VCaP (cell line): ENCODE measurements at regions not wholly inside any gene's neighbourhood (a gene's known extent, or its start where the extent isn't known, plus 50 kb on each side); places are given as distances from the start of the nearest gene placed in this dataset.

Experiments used
- H3K27ac ChIP-seq: fragments of 450-650 bp; 2 replicates; pipeline ENCODE4 v1.5.1; 2017
- TF ChIP-seq, protein P1 (sequence below): fragments of 450-650 bp; conservative IDR thresholded peaks from 2 replicates; pipeline ENCODE4 v1.5.1; 2017; ENCODE audit warnings: mild to moderate bottlenecking, moderate library complexity

DNA sequence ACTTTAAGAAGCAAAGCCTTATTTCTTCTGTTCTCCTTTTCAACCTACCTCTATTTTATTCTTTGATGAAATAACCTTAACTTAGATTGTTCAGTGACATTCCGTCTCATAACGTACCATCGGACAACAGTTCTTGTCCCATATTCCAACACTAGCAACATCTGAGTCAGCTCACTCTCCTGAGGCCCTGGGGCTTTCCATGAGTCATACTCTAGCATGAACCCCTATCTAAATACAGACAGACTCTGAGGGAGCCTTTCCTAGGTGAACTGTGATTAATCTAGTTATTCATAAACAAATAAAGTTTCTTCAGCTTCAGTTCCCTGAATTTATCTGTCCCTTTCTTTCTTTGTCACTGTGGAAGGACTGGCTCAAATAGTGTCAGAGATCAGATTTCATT is 168.7 kb upstream of the LYZL1 start:
- TF ChIP-seq, protein P1, sequence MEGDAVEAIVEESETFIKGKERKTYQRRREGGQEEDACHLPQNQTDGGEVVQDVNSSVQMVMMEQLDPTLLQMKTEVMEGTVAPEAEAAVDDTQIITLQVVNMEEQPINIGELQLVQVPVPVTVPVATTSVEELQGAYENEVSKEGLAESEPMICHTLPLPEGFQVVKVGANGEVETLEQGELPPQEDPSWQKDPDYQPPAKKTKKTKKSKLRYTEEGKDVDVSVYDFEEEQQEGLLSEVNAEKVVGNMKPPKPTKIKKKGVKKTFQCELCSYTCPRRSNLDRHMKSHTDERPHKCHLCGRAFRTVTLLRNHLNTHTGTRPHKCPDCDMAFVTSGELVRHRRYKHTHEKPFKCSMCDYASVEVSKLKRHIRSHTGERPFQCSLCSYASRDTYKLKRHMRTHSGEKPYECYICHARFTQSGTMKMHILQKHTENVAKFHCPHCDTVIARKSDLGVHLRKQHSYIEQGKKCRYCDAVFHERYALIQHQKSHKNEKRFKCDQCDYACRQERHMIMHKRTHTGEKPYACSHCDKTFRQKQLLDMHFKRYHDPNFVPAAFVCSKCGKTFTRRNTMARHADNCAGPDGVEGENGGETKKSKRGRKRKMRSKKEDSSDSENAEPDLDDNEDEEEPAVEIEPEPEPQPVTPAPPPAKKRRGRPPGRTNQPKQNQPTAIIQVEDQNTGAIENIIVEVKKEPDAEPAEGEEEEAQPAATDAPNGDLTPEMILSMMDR: no peak
- no peak overlapping the region for H3K27ac ChIP-seq

DNA sequence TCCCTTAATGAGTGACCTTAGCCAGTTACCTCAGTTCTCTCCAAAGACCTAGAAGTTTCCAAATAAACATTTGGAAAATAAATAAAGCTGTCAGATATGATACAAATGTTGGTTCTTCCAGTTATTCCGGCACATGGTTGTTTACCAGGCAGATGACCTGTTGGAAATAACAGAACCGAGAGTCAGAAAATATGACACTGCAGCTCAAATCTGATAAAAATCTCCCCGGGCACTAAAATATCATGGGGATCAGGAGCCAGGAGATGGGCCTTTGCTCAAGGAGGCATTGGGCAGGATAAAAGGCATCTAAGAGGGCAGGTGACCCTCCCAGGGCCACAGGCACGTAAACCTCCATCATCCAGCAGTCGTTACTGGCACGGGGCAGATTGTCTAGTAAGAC is 164.0 kb upstream of the LYZL1 start:
- peak overlapping the region; percentile 53 for H3K27ac ChIP-seq
- TF ChIP-seq, protein P1: no peak

DNA sequence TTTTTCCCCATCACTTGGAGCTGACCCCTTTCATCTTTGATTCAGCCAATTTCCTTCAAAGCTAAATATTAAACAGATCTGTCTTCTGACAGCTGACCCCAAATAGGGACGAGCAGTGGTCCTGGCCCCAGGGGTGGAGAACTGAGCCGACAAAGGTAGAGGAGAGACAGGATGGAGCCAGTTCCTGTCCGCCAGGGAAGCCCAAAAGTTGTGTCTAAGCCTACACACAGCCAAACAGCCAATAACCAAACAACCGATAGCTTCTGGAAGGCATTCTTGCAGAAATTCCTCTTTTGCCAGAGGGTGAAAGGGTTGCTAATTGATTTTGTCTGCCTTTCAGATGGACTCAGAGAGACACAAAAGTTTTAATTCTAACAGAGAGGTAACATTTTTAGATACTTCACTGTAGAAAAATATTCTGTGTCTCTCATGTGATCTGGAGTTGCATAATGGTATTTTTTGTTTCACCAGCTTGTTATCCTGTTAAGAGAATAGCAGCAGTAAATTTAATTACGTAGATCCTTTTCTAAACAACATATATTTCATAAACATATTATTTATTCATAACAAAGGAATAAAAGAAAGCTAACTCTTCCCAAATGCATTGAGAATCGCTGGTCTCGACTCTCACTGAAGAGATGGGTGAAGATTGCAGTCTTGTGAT is 161.7 kb upstream of the LYZL1 start:
- TF ChIP-seq, protein P1: no peak; the same call in none of the 2 replicates
- H3K27ac ChIP-seq: no peak overlapping the region

DNA sequence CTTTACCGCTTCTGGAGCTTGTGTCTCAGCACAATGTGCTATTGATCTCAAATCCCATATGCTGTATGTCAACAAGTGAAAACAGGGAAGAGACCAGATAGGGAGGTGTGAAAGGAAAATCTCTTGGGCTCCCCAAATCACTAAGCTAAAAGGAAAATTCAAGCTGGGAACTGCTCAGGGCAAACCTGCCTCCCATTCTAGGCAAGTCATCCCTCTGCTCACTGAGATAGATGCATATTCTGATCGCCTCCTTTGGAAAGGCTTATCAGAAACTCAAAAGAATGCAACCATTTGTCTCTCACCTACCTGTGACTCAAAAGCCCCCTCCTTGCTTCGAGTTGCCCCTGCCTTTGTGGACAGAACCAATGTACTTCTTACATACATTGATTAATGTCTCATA is 161.1 kb upstream of the LYZL1 start:
- TF ChIP-seq, protein P1: no peak
- H3K27ac ChIP-seq: no peak overlapping the region

DNA sequence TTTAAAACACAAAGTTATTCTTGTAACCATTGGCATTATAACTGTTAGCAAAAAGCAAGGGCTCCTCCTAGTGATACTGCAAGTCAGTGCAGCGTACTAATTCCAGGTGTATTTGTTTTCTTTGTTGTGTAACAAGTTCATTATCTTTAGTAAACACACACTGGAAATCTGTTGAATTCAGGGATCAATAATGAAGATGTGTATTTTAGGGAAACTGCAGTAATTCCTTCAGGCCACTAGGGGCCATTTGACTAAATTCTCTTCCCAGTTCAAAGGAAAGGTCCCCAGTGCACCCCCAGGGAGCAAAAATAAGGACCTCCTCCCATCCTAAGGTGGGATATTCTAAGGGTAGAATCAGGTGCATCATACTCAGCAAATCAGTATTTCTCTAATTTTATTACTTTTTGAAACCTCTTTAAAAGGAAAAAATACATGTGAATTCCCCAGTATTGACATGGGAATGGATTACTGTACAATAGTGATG is 158.6 kb upstream of the LYZL1 start:
- TF ChIP-seq, protein P1: peak; percentile 91
- H3K27ac ChIP-seq: no peak overlapping the region

GRCh38 chr10:29131952-29132547 is 156.8 kb upstream of the LYZL1 start:
- TF ChIP-seq, protein P1: no peak
- H3K27ac ChIP-seq: no peak overlapping the region

GRCh38 chr10:29132551-29133111 is 156.2 kb upstream of the LYZL1 start:
- TF ChIP-seq, protein P1: peak; percentile 34; the same call in 1 of the 2 replicates
- no peak overlapping the region for H3K27ac ChIP-seq
